Midbrain (tissue), 1 donor: ENCODE measurements at regions not wholly inside any gene's neighbourhood (a gene's known extent, or its start where the extent isn't known, plus 50 kb on each side); places are given as distances from the start of the nearest gene placed in this dataset.

Source experiments
- DNase-seq: peaks from one replicate; lab custom pipeline; 2025; lab: John Stamatoyannopoulos, UW

- no peak for DNase-seq
Measured at GRCh38 chr6:156056085-156056484, 600.4 kb upstream of the NOX3 start.

GRCh38 chr6:156053626-156054025, 598.0 kb upstream of the NOX3 start:
- DNase-seq = no peak

DNA sequence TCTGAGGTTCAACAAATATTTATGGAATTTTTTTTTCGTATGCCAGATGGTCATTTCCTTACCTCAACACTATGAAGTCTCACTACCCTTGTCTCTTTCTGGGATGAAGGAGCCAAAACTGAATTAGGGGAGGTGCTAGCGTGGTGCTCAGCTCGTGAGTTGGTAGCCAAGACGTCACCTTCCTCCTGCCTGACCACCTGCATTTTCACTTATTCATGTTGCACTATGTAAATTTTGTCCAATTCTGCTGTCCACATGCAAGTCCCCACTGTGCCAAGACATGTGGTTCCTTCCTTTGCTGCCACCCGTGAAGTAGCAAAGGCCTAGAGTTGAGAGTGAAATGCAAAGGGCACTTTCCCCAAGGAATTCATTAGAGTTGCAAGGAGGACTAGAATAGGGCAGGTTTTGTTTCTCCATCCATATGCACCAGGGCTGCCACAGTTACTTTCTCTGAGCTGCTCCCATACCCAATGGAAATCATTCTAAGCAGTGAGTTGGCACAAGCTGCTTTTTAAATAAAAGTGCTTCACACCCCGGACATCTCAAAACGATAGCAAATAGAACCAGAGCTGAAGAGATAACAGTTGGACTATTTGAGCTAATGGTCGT, 591.3 kb upstream of the NOX3 start:
- no peak for DNase-seq

DNA sequence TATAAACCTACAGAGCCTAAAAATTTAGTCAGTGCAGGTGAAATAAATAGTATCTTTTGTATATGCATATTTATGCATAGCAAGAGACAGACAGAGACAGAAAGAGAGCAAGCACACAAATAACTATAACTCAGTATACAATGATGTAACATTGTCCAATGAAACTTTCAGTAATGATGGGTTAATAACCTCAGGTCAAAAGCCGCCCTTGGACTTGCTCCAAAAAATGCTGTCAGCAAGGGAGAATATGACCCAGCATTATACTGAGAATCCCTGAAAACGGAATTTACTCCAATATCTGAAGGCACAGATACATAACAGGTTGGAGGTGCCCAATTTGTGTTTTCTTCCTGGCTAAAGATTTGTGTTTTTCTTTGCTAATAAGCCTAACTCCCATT, 590.6 kb upstream of the NOX3 start:
- DNase-seq = no peak

GRCh38 chr6:156045401-156046267, 590.0 kb upstream of the NOX3 start:
- DNase-seq = no peak

GRCh38 chr6:156033598-156033997, 578.0 kb upstream of the NOX3 start:
- DNase-seq = no peak

DNA sequence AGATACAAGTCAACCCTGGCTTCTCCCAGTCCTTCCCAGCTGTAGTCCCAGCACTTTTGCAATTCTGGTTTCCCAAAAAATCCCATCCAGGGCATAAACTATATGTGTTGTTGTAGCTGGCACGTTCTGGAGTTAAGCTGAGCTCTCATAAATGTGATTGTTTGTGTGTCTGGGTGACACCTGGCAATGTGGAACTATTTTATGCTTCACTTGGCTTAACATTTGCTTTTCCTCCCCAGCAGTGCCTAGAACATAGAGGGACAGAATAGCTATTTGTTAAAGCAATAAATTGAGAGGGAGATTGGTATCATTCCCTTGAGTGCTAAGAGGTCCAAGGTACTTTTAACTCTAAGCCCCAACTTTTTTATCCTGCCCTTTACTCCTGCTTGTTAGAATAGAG, 575.9 kb upstream of the NOX3 start:
- DNase-seq = no peak

GRCh38 chr6:156030053-156030452, 574.4 kb upstream of the NOX3 start:
- DNase-seq = no peak

- DNase-seq = no peak
Measured at GRCh38 chr6:156029286-156029985, 573.8 kb upstream of the NOX3 start.

DNA sequence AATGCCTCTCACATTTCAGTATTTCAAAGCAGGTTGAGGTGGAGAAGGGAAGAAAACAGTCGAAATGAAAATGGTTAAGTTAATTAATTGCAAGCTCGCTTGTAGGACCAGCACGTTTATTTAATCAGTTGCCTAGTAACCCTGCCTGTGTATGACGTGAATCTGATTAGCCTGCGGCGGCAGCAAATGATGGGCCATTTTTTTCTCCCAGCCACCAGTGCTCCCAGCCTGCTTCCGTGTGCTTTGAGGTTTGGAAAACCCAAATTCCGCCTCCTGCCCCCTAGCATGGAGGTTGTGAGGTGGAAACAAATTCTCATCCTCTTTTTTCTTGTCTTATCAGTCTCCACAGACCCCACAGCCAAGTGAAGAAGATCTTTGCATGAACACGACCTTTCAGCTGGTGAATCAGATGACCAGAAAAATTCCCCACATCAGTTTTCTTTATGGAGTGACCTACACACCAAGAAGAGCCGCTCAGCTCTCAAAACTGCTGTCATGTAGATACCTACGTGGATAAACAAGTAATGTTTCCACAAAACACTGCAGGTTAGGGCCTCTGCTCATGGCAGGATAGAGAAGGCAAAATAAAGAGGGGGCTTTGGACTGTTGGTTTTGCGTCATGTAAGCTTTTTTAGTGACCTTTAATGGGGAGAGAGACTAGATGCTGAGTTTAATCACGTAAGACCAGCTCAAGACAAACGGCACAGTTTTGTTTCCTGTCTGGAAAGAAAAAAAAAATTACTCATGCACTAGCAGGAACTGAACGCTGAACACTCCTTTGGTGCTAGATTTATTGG, 572.9 kb upstream of the NOX3 start:
- DNase-seq = no peak

- no peak for DNase-seq
Measured at GRCh38 chr6:156027248-156027626, 571.6 kb upstream of the NOX3 start.

- DNase-seq = no peak
Measured at GRCh38 chr6:156026486-156027247, 571.0 kb upstream of the NOX3 start.

GRCh38 chr6:156024339-156024738, 568.7 kb upstream of the NOX3 start:
- no peak for DNase-seq

GRCh38 chr6:156021746-156022396, 566.2 kb upstream of the NOX3 start:
- no peak for DNase-seq

GRCh38 chr6:156017838-156018237, 562.2 kb upstream of the NOX3 start:
- DNase-seq = no peak

DNA sequence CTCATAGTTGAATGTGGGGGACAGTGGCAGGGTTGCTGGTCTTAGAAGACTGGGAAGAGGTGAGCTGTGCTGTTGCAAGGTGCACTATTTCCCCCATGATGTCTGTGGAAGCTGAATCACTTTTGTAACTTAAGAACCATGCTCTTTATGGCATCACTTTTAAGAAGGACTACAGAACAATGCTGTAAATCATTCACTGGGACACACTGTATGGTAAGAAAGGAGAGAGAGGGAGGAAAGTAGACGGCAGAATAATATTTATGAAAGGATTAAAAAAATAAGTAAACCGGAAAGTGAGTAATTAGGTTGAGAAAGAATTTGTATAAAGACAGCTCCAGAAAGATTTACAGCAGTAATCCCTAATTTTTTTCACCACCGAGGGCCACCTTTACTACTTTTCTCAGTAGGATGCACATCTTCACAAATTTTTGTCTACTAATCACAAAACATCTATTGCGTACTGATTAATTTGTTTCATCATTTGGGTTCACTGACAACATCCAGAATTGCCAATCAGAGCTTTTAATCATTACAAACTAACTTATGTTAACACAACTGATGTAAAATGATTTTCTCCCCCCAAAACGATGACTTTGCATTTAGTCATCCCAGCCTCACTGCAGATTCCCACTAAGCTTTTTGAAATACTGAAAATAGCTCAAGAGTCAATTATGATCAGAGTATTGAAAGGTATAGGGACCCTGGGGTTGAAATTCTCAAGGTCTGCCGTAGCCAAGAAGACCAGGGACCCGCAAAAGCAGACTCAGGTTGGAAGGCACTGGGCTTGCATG, 560.7 kb upstream of the NOX3 start:
- DNase-seq = no peak

DNA sequence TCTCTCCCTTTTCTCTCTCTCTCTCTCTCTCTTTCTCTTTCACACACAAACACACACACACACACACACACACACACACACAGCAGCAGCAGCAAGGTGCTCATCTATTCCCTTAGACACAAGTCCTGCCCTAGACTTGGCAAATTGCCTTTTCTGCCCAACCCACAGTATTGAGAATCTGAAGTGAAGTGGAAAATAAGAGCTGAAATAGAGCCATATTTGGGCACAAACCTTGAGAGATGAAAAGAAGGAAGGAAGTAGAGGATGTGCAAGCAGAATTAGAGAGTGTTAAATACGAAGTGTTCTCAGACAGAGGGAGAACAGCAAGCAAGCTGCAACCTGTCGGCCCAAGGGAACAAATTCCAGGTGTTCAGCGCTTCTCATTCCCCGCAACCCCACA, 557.5 kb upstream of the NOX3 start:
- no peak for DNase-seq

GRCh38 chr6:156009656-156010055, 554.0 kb upstream of the NOX3 start:
- DNase-seq = no peak

DNA sequence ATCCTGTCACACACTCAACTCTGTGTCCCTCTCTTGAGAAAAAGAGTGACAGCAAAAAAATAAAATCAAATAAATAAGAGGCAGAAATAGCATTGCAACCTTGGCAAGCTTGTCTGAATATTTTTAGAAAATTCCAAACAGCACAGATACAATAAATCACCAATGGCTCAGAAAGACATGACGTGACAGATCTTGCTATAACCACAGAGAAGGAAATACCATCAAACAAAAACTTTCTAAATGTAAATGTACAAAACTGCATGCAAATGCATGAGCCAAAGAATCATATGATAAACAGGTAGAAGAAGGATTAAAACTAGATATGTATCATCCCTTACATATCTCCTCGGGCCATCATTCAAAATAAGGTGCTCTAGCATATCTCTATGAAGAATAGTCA, 549.2 kb upstream of the NOX3 start:
- no peak for DNase-seq

DNA sequence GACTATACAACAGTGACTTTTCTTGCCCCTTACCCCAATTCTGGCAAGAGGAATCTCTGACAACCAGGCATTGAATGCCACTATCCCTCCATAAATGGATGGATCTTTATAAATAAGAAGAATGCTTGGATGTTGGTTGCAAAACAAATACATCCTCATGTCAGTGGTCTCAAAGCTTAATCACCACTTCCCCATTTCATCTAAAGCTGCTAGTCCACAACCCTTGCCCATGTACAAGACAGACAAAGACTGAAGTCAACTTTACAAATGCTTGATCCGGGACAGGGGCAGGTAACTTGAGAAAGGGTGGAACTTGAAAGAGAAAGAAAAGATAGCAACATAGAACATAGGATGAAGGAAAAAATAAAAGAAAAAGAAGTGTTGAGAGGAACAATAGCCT, 540.5 kb upstream of the NOX3 start:
- DNase-seq = no peak
